SJCRH30 (cell line): ENCODE measurements at regions not wholly inside any gene's neighbourhood (a gene's known extent, or its start where the extent isn't known, plus 50 kb on each side); places are given as distances from the start of the nearest gene placed in this dataset.
"Not testable (repeated sequence)": the region's sequence is repeated elsewhere in the genome, so short reads cannot be mapped to it uniquely, and the experiment has no call there.

ENCODE experiments used
- DNase-seq, 2 experiments: peaks; one replicate each; pipeline ENCODE4 v3.0.0-alpha.2; 2015 to 2020
- H3K27ac ChIP-seq: fragments of 250-450 bp; sonication (Bioruptor Pico); 2 replicates; pipeline ENCODE4 v1.5.1; 2020; ENCODE audit warnings: mild to moderate bottlenecking, moderate library complexity
- H3K27me3 ChIP-seq: fragments of 250-450 bp; sonication (Bioruptor Pico); 2 replicates; pipeline ENCODE4 v1.5.1; 2020; ENCODE audit warnings: mild to moderate bottlenecking, moderate library complexity
- H3K36me3 ChIP-seq: fragments of 250-450 bp; sonication (Bioruptor Pico); 2 replicates; pipeline ENCODE4 v1.5.1; 2020; ENCODE audit warnings: mild to moderate bottlenecking, moderate library complexity
- H3K4me1 ChIP-seq: fragments of 250-450 bp; sonication (Bioruptor Pico); 2 replicates; pipeline ENCODE4 v1.5.1; 2020; ENCODE audit warnings: mild to moderate bottlenecking, moderate library complexity
- H3K4me3 ChIP-seq: fragments of 250-450 bp; sonication (Bioruptor Pico); 2 replicates; pipeline ENCODE4 v1.5.1; 2020; ENCODE audit warnings: mild to moderate bottlenecking, moderate library complexity
- H3K9me3 ChIP-seq: fragments of 250-450 bp; sonication (Bioruptor Pico); replicated peaks from 2 replicates; pipeline ENCODE4 v1.5.1; 2020; ENCODE audit warnings: mild to moderate bottlenecking, moderate library complexity

DNA sequence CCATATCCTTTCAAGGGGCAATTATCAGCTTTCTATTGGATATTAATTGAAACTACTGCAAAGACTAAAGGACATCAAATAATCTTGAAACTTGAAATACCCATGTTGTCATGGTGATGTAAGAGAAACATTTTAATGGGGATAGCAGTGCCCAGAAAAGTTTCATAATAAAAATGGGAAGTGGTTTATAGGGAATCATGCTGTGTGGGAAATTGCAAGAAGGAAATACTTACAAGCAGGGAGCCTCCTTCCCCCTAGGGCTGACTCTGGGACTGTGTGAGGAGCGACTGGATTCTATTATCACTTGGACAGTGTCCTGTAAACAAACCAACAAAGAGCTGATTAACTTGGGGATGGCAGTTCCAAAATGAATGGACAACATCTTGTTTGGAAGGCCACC is 1393.1 kb upstream of the GOT2 start:
- Histone ChIP-seq H3K4me3 (no peak overlapping the region), H3K9me3 (no peaks in the 10 kb centered on the region), H3K27me3 (no peaks in the 10 kb centered on the region), H3K36me3 (no peaks in the 10 kb centered on the region), H3K27ac (no peak overlapping the region), H3K4me1 (no peaks in the 10 kb centered on the region)
- no peak for DNase-seq

GRCh38 chr16:60126115-60126514 is 1392.0 kb upstream of the GOT2 start:
- not testable (repeated sequence) for H3K4me1 ChIP-seq, H3K27me3 ChIP-seq, H3K27ac ChIP-seq, H3K4me3 ChIP-seq, H3K9me3 ChIP-seq, DNase-seq, H3K36me3 ChIP-seq

- H3K4me3 ChIP-seq, result no peak overlapping the region
- H3K27ac ChIP-seq, result no peak overlapping the region
- H3K27me3 ChIP-seq, result no peaks in the 10 kb centered on the region
- no peak for DNase-seq
- no peaks in the 10 kb centered on the region for H3K9me3 ChIP-seq
- H3K4me1 ChIP-seq, result no peaks in the 10 kb centered on the region
- H3K36me3 ChIP-seq, result no peaks in the 10 kb centered on the region
Observed at GRCh38 chr16:60123392-60124023, 1389.4 kb upstream of the GOT2 start.

GRCh38 chr16:60120586-60120985 is 1386.5 kb upstream of the GOT2 start:
- Histone ChIP-seq H3K9me3 (no peaks in the 10 kb centered on the region), H3K4me3 (no peak overlapping the region), H3K4me1 (no peaks in the 10 kb centered on the region), H3K36me3 (no peaks in the 10 kb centered on the region), H3K27me3 (0 out of 2 replicates have a peak, but pooled peaks cover 3% of the 10 kb centered on the region), H3K27ac (no peak overlapping the region)
- DNase-seq, result no peak

- Histone ChIP-seq H3K4me3 (no peak overlapping the region), H3K36me3 (no peaks in the 10 kb centered on the region), H3K27me3 (peaks cover 4% of the 10 kb centered on the region; the same call in 1 of the 2 replicates), H3K4me1 (no peaks in the 10 kb centered on the region), H3K27ac (no peak overlapping the region), H3K9me3 (no peaks in the 10 kb centered on the region)
- DNase-seq, result no peak
Observed at GRCh38 chr16:60110531-60110930, 1376.4 kb upstream of the GOT2 start.

GRCh38 chr16:60107871-60108270 is 1373.8 kb upstream of the GOT2 start:
- H3K9me3 ChIP-seq, result no peaks in the 10 kb centered on the region
- DNase-seq, result peak in 1 of 2 experiments; percentile 9
- H3K4me1 ChIP-seq, result no peaks in the 10 kb centered on the region
- no peaks in the 10 kb centered on the region for H3K36me3 ChIP-seq
- no peak overlapping the region for H3K4me3 ChIP-seq
- no peak overlapping the region for H3K27ac ChIP-seq
- H3K27me3 ChIP-seq, result peaks cover 4% of the 10 kb centered on the region; the same call in 1 of the 2 replicates

DNA sequence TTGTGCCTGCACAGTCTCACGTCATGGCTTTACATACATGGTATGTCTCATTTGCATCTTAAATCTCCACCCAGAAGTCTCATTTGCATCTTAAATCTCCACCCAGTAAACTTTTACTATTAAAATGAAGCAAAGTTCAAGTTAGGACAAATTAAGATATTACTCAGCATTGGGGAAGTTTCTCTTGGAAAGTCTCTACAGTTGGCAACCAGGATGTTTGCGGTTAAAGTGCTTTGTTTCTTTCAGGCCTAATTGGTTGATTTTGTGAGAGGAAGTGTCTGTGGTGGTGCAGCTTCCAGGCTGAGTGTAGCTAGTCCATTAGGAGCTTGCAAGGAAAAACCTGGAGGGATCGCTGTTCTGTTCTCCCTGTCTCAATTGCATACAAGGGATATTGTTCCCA is 1373.3 kb upstream of the GOT2 start:
- H3K9me3 ChIP-seq, result no peaks in the 10 kb centered on the region
- DNase-seq, result peak in 1 of 2 experiments; percentile 5

GRCh38 chr16:60100371-60100770 is 1366.3 kb upstream of the GOT2 start:
- H3K4me1 ChIP-seq, result no peaks in the 10 kb centered on the region

More for the DNA sequence above, 1373.3 kb upstream of the GOT2 start:
- Histone ChIP-seq H3K4me1 (no peaks in the 10 kb centered on the region), H3K27ac (no peak overlapping the region), H3K27me3 (peaks cover 4% of the 10 kb centered on the region; the same call in 1 of the 2 replicates), H3K36me3 (no peaks in the 10 kb centered on the region), H3K4me3 (no peak overlapping the region)

DNA sequence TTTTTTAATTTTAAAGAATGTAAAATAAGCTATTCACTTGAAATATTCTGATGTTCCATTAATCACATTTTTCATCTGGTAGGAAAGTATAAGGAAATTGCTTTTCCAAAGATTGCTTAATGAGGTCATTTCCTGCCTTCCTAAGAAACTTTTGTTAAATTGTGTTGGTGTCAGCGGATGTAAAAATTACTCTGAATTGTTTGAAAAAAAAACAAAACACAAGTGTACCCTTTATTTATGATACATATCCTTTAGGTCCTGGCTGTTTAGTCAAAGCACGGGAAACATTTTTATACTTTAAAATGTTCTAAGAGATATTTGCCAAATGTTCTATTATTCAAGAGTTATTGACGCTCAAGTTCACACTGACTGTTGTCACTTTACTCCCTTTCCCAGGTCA is 1357.4 kb upstream of the GOT2 start:
- Histone ChIP-seq H3K9me3 (no peaks in the 10 kb centered on the region), H3K4me3 (no peak overlapping the region), H3K36me3 (no peaks in the 10 kb centered on the region), H3K4me1 (no peaks in the 10 kb centered on the region), H3K27ac (no peak overlapping the region), H3K27me3 (no peaks in the 10 kb centered on the region)
- no peak for DNase-seq

More at GRCh38 chr16:60100371-60100770, 1366.3 kb upstream of the GOT2 start:
- DNase-seq, result no peak
- Histone ChIP-seq H3K27ac (no peak overlapping the region), H3K27me3 (no peaks in the 10 kb centered on the region), H3K4me3 (no peak overlapping the region), H3K9me3 (no peaks in the 10 kb centered on the region), H3K36me3 (no peaks in the 10 kb centered on the region)

- no peaks in the 10 kb centered on the region for H3K9me3 ChIP-seq
Observed at GRCh38 chr16:60091071-60091470, 1357.0 kb upstream of the GOT2 start.

GRCh38 chr16:60087530-60087929 is 1353.4 kb upstream of the GOT2 start:
- Histone ChIP-seq H3K4me3 (no peak overlapping the region), H3K4me1 (no peaks in the 10 kb centered on the region), H3K27me3 (no peaks in the 10 kb centered on the region), H3K9me3 (no peaks in the 10 kb centered on the region), H3K36me3 (no peaks in the 10 kb centered on the region), H3K27ac (no peak overlapping the region)
- DNase-seq, result no peak

More at GRCh38 chr16:60091071-60091470, 1357.0 kb upstream of the GOT2 start:
- H3K4me3 ChIP-seq, result no peak overlapping the region
- H3K36me3 ChIP-seq, result no peaks in the 10 kb centered on the region
- no peak for DNase-seq
- no peaks in the 10 kb centered on the region for H3K27me3 ChIP-seq
- no peak overlapping the region for H3K27ac ChIP-seq
- H3K4me1 ChIP-seq, result no peaks in the 10 kb centered on the region

- not testable (repeated sequence) for H3K36me3 ChIP-seq, H3K4me1 ChIP-seq, DNase-seq, H3K4me3 ChIP-seq, H3K27ac ChIP-seq, H3K27me3 ChIP-seq, H3K9me3 ChIP-seq
Observed at GRCh38 chr16:60078819-60079218, 1344.7 kb upstream of the GOT2 start.

GRCh38 chr16:60077861-60078260 is 1343.7 kb upstream of the GOT2 start:
- no peaks in the 10 kb centered on the region for H3K9me3 ChIP-seq
- H3K27ac ChIP-seq, result no peak overlapping the region
- H3K36me3 ChIP-seq, result no peaks in the 10 kb centered on the region
- H3K27me3 ChIP-seq, result no peaks in the 10 kb centered on the region
- DNase-seq, result no peak
- H3K4me1 ChIP-seq, result no peaks in the 10 kb centered on the region
- H3K4me3 ChIP-seq, result no peak overlapping the region

GRCh38 chr16:60074378-60074777 is 1340.3 kb upstream of the GOT2 start:
- H3K4me1 ChIP-seq, result no peaks in the 10 kb centered on the region
- no peaks in the 10 kb centered on the region for H3K9me3 ChIP-seq
- no peaks in the 10 kb centered on the region for H3K36me3 ChIP-seq
- H3K4me3 ChIP-seq, result no peak overlapping the region
- DNase-seq, result no peak
- H3K27me3 ChIP-seq, result no peaks in the 10 kb centered on the region
- no peak overlapping the region for H3K27ac ChIP-seq

GRCh38 chr16:60073376-60073775 is 1339.3 kb upstream of the GOT2 start:
- Histone ChIP-seq H3K4me3 (no peak overlapping the region), H3K27ac (no peak overlapping the region), H3K27me3 (no peaks in the 10 kb centered on the region), H3K9me3 (no peaks in the 10 kb centered on the region), H3K36me3 (no peaks in the 10 kb centered on the region), H3K4me1 (no peaks in the 10 kb centered on the region)
- DNase-seq, result no peak

- H3K27me3 ChIP-seq, result no peaks in the 10 kb centered on the region
- no peak overlapping the region for H3K27ac ChIP-seq
- H3K4me1 ChIP-seq, result no peaks in the 10 kb centered on the region
- no peaks in the 10 kb centered on the region for H3K9me3 ChIP-seq
- H3K36me3 ChIP-seq, result no peaks in the 10 kb centered on the region
- DNase-seq, result no peak
- no peak overlapping the region for H3K4me3 ChIP-seq
Observed at GRCh38 chr16:60064026-60064425, 1329.9 kb upstream of the GOT2 start.
